ENCODE measurements at regions not wholly inside any gene's neighbourhood (a gene's known extent, or its start where the extent isn't known, plus 50 kb on each side); places are given as distances from the start of the nearest gene placed in this dataset.

- TF ChIP-seq EP300 (IDR thresholded peaks at IDR 0.05; ENCODE audit: borderline replicate concordance), result no peak
- TF ChIP-seq REST (IDR thresholded peaks at IDR 0.05; ENCODE audit: low read depth), result no peak
- TF ChIP-seq MAX (IDR thresholded peaks at IDR 0.05), result no peak
- TF ChIP-seq TAF1 (IDR thresholded peaks at IDR 0.05; ENCODE audit: low read depth), result no peak
- no peak for TF ChIP-seq FOXM1 (IDR thresholded peaks at IDR 0.05; ENCODE audit: borderline replicate concordance, low read depth)
- no peak for TF ChIP-seq TCF12 (IDR thresholded peaks at IDR 0.05; ENCODE audit: low read depth)
- TF ChIP-seq RAD21 (IDR thresholded peaks at IDR 0.05; ENCODE audit: low read depth), result no peak
Observed at GRCh38 chr2:7974936-7975335, 706.9 kb upstream of the ID2 start.
